Stomach (tissue), 4 donors: ENCODE measurements at regions not wholly inside any gene's neighbourhood (a gene's known extent, or its start where the extent isn't known, plus 50 kb on each side); places are given as distances from the start of the nearest gene placed in this dataset.

ENCODE experiments used
- POLR2A ChIP-seq, 4 donors: fragments of 450-650 bp; IDR thresholded peaks; one replicate each; pipeline ENCODE4 v1.6.1; 2016; ENCODE audit warnings: antibody characterized with exemption in 4 of 4, control low read depth in 2 of 4, mild to moderate bottlenecking in 1 of 4, moderate library complexity in 1 of 4
- POLR2AphosphoS5 ChIP-seq, 3 donors: sonication (generic); formaldehyde crosslinking; IDR thresholded peaks; one replicate each; pipeline ENCODE4 v1.6.1; 2016; ENCODE audit warnings: antibody characterized with exemption in 3 of 3
- TF ChIP-seq, protein P1 (sequence below), 7 experiments: fragments of 450-650 bp in 4 of 7; fragments of 200-600 bp in 3 of 7; sonication (generic) in 3 of 7; IDR thresholded peaks; one replicate each; pipeline ENCODE4 v1.5.1; 2016 to 2019; ENCODE audit warnings: antibody characterized with exemption in 7 of 7, control low read depth in 2 of 7, mild to moderate bottlenecking in 1 of 7

DNA sequence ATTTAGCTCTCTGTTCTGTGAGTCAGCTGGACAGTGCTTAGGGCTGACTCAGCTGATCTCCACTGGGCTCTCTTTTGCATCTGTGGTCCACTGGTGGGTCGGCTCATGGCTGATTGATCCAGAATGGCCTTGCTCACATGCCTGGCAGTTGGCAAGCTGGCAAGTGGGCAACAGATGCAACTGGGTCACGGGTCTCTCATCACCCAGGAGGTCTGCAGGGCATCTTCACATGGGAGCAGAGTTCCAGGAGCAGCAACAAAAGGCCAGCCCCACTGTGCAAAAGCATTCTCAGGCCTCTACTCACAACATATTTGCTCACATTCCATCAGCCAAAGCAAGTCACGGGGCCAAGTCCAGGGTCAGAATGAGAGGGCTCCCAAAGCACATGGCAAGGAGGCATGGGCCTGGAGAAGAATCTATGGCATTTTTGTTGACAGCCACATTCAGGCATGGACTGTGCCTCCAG lies 98.8 kb downstream of the OAT start:
- TF ChIP-seq, protein P1, sequence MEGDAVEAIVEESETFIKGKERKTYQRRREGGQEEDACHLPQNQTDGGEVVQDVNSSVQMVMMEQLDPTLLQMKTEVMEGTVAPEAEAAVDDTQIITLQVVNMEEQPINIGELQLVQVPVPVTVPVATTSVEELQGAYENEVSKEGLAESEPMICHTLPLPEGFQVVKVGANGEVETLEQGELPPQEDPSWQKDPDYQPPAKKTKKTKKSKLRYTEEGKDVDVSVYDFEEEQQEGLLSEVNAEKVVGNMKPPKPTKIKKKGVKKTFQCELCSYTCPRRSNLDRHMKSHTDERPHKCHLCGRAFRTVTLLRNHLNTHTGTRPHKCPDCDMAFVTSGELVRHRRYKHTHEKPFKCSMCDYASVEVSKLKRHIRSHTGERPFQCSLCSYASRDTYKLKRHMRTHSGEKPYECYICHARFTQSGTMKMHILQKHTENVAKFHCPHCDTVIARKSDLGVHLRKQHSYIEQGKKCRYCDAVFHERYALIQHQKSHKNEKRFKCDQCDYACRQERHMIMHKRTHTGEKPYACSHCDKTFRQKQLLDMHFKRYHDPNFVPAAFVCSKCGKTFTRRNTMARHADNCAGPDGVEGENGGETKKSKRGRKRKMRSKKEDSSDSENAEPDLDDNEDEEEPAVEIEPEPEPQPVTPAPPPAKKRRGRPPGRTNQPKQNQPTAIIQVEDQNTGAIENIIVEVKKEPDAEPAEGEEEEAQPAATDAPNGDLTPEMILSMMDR (IDR thresholded peaks at IDR 0.05): no peak
- no peak for TF ChIP-seq POLR2A (IDR thresholded peaks at IDR 0.05)
- no peak for TF ChIP-seq POLR2AphosphoS5 (IDR thresholded peaks at IDR 0.05)
